Dendritic cell treated with granulocyte-macrophage colony-stimulating factor and Interleukin-4, amounts not matched to agents 40 ng/mL and 50 ng/mL, for 4 days (primary cell): ENCODE measurements at regions not wholly inside any gene's neighbourhood (a gene's known extent, or its start where the extent isn't known, plus 50 kb on each side); places are given as distances from the start of the nearest gene placed in this dataset.

ENCODE experiments used
- H3K27ac Mint-ChIP-seq: one replicate; pipeline ENCODE4 v1.8.0; 2022; ENCODE audit warnings: mild to moderate bottlenecking, mixed read lengths
- H3K27me3 Mint-ChIP-seq: one replicate; pipeline ENCODE4 v1.8.0; 2022; ENCODE audit warnings: mild to moderate bottlenecking, mixed read lengths
- H3K36me3 Mint-ChIP-seq: one replicate; pipeline ENCODE4 v1.8.0; 2022; ENCODE audit warnings: low read depth, mixed read lengths
- H3K4me1 Mint-ChIP-seq: one replicate; pipeline ENCODE4 v1.8.0; 2022; ENCODE audit warnings: low read depth, mixed read lengths
- H3K4me3 Mint-ChIP-seq: one replicate; pipeline ENCODE4 v1.8.0; 2022; ENCODE audit warnings: mild to moderate bottlenecking, moderate library complexity, mixed read lengths
- H3K9me3 Mint-ChIP-seq: one replicate; pipeline ENCODE4 v1.8.0; 2022; ENCODE audit warnings: mixed read lengths
- intact Hi-C: fragments of 100-400 bp; cut with micrococcal nuclease; formaldehyde crosslinking; loops from one replicate; pipeline ENCODE4 v1.15.0; 2022

GRCh38 chr14:22010545-22011252 is 337.1 kb upstream of the OR4E1 start:
- no peak overlapping the region for H3K27ac Mint-ChIP-seq
- peaks cover 6% of the 10 kb centered on the region for H3K4me1 Mint-ChIP-seq
- intact Hi-C loops: no loop called here
- H3K4me3 Mint-ChIP-seq: no peak overlapping the region
- H3K9me3 Mint-ChIP-seq: no peaks in the 10 kb centered on the region
- H3K27me3 Mint-ChIP-seq: no peaks in the 10 kb centered on the region
- H3K36me3 Mint-ChIP-seq: no peaks in the 10 kb centered on the region

- Mint-ChIP-seq H3K36me3 (no peaks in the 10 kb centered on the region), H3K4me1 (peaks cover 6% of the 10 kb centered on the region), H3K4me3 (no peak overlapping the region), H3K27me3 (no peaks in the 10 kb centered on the region), H3K9me3 (no peaks in the 10 kb centered on the region), H3K27ac (no peak overlapping the region)
- intact Hi-C loops: no loop called here
Observed at GRCh38 chr14:22008766-22009165, 335.1 kb upstream of the OR4E1 start.

GRCh38 chr14:22007784-22008412 is 334.3 kb upstream of the OR4E1 start:
- Mint-ChIP-seq H3K4me3 (no peak overlapping the region), H3K27me3 (no peaks in the 10 kb centered on the region), H3K36me3 (no peaks in the 10 kb centered on the region), H3K4me1 (peaks cover 6% of the 10 kb centered on the region), H3K27ac (no peak overlapping the region), H3K9me3 (no peaks in the 10 kb centered on the region)
- intact Hi-C loops: no loop called here

- no peaks in the 10 kb centered on the region for H3K27me3 Mint-ChIP-seq
- no peak overlapping the region for H3K27ac Mint-ChIP-seq
- H3K36me3 Mint-ChIP-seq: no peaks in the 10 kb centered on the region
- intact Hi-C loops: no loop called here
- H3K9me3 Mint-ChIP-seq: no peaks in the 10 kb centered on the region
- H3K4me1 Mint-ChIP-seq: peaks cover 6% of the 10 kb centered on the region
- H3K4me3 Mint-ChIP-seq: no peak overlapping the region
Observed at GRCh38 chr14:22007363-22007762, 333.7 kb upstream of the OR4E1 start.

GRCh38 chr14:22003461-22003860 is 329.8 kb upstream of the OR4E1 start:
- Mint-ChIP-seq H3K4me3 (no peak overlapping the region), H3K27ac (no peak overlapping the region), H3K27me3 (no peaks in the 10 kb centered on the region), H3K36me3 (no peaks in the 10 kb centered on the region), H3K9me3 (no peaks in the 10 kb centered on the region), H3K4me1 (no peaks in the 10 kb centered on the region)
- intact Hi-C loops: no loop called here

GRCh38 chr14:22002860-22003284 is 329.3 kb upstream of the OR4E1 start:
- H3K27ac Mint-ChIP-seq: no peak overlapping the region
- no peaks in the 10 kb centered on the region for H3K9me3 Mint-ChIP-seq
- no peak overlapping the region for H3K4me3 Mint-ChIP-seq
- H3K27me3 Mint-ChIP-seq: no peaks in the 10 kb centered on the region
- peaks cover 3% of the 10 kb centered on the region for H3K4me1 Mint-ChIP-seq
- no peaks in the 10 kb centered on the region for H3K36me3 Mint-ChIP-seq
- intact Hi-C loops: no loop called here

GRCh38 chr14:21999402-21999801 is 325.8 kb upstream of the OR4E1 start:
- Mint-ChIP-seq H3K4me3 (no peak overlapping the region), H3K27ac (no peak overlapping the region), H3K9me3 (no peaks in the 10 kb centered on the region), H3K27me3 (no peaks in the 10 kb centered on the region), H3K36me3 (no peaks in the 10 kb centered on the region), H3K4me1 (peaks cover 5% of the 10 kb centered on the region)
- intact Hi-C loops: no loop called here

GRCh38 chr14:21997300-21997699 is 323.7 kb upstream of the OR4E1 start:
- H3K27me3 Mint-ChIP-seq: no peaks in the 10 kb centered on the region
- intact Hi-C loops: no loop called here
- no peaks in the 10 kb centered on the region for H3K36me3 Mint-ChIP-seq
- no peaks in the 10 kb centered on the region for H3K9me3 Mint-ChIP-seq
- no peak overlapping the region for H3K4me3 Mint-ChIP-seq
- H3K27ac Mint-ChIP-seq: no peak overlapping the region
- H3K4me1 Mint-ChIP-seq: peaks cover 5% of the 10 kb centered on the region

- no peak overlapping the region for H3K4me3 Mint-ChIP-seq
- H3K36me3 Mint-ChIP-seq: no peaks in the 10 kb centered on the region
- no peaks in the 10 kb centered on the region for H3K9me3 Mint-ChIP-seq
- peaks cover 5% of the 10 kb centered on the region for H3K4me1 Mint-ChIP-seq
- no peak overlapping the region for H3K27ac Mint-ChIP-seq
- intact Hi-C loops: no loop called here
- peaks cover 2% of the 10 kb centered on the region for H3K27me3 Mint-ChIP-seq
Observed at GRCh38 chr14:21995332-21995731, 321.7 kb upstream of the OR4E1 start.

- H3K4me1 Mint-ChIP-seq: peaks cover 5% of the 10 kb centered on the region
- intact Hi-C loops: no loop called here
- H3K27ac Mint-ChIP-seq: no peak overlapping the region
- H3K27me3 Mint-ChIP-seq: peaks cover 2% of the 10 kb centered on the region
- H3K4me3 Mint-ChIP-seq: no peak overlapping the region
- H3K36me3 Mint-ChIP-seq: no peaks in the 10 kb centered on the region
- H3K9me3 Mint-ChIP-seq: no peaks in the 10 kb centered on the region
Observed at GRCh38 chr14:21993837-21994236, 320.2 kb upstream of the OR4E1 start.

- no peak overlapping the region for H3K27ac Mint-ChIP-seq
- peaks cover 4% of the 10 kb centered on the region for H3K4me1 Mint-ChIP-seq
- H3K36me3 Mint-ChIP-seq: no peaks in the 10 kb centered on the region
- H3K9me3 Mint-ChIP-seq: no peaks in the 10 kb centered on the region
- intact Hi-C loops: no loop called here
- no peak overlapping the region for H3K4me3 Mint-ChIP-seq
- H3K27me3 Mint-ChIP-seq: peaks cover 2% of the 10 kb centered on the region
Observed at GRCh38 chr14:21993070-21993469, 319.5 kb upstream of the OR4E1 start.

- Mint-ChIP-seq H3K27me3 (peaks cover 2% of the 10 kb centered on the region), H3K27ac (no peak overlapping the region), H3K4me1 (no peaks in the 10 kb centered on the region), H3K9me3 (no peaks in the 10 kb centered on the region), H3K36me3 (no peaks in the 10 kb centered on the region), H3K4me3 (no peak overlapping the region)
- intact Hi-C loops: no loop called here
Observed at GRCh38 chr14:21991130-21991529, 317.5 kb upstream of the OR4E1 start.

- H3K36me3 Mint-ChIP-seq: no peaks in the 10 kb centered on the region
Observed at GRCh38 chr14:21990116-21990515, 316.5 kb upstream of the OR4E1 start.

GRCh38 chr14:21989090-21989489 is 315.5 kb upstream of the OR4E1 start:
- no peaks in the 10 kb centered on the region for H3K4me1 Mint-ChIP-seq
- no peak overlapping the region for H3K4me3 Mint-ChIP-seq
- H3K36me3 Mint-ChIP-seq: no peaks in the 10 kb centered on the region
- intact Hi-C loops: no loop called here
- H3K27me3 Mint-ChIP-seq: peaks cover 2% of the 10 kb centered on the region
- H3K9me3 Mint-ChIP-seq: no peaks in the 10 kb centered on the region
- no peak overlapping the region for H3K27ac Mint-ChIP-seq

More at GRCh38 chr14:21990116-21990515, 316.5 kb upstream of the OR4E1 start:
- Mint-ChIP-seq H3K4me1 (no peaks in the 10 kb centered on the region), H3K27me3 (peaks cover 2% of the 10 kb centered on the region), H3K9me3 (no peaks in the 10 kb centered on the region), H3K4me3 (no peak overlapping the region), H3K27ac (no peak overlapping the region)
- intact Hi-C loops: no loop called here

GRCh38 chr14:21988413-21988812 is 314.8 kb upstream of the OR4E1 start:
- intact Hi-C loops: no loop called here
- Mint-ChIP-seq H3K4me1 (no peaks in the 10 kb centered on the region), H3K4me3 (no peak overlapping the region), H3K9me3 (no peaks in the 10 kb centered on the region), H3K27ac (no peak overlapping the region), H3K27me3 (peaks cover 2% of the 10 kb centered on the region), H3K36me3 (no peaks in the 10 kb centered on the region)
